H9 (cell line): ENCODE measurements at regions not wholly inside any gene's neighbourhood (a gene's known extent, or its start where the extent isn't known, plus 50 kb on each side); places are given as distances from the start of the nearest gene placed in this dataset.

Source experiments
- DNase-seq: peaks from one replicate; pipeline ENCODE4 v3.0.0-alpha.2; 2017
- H2AFZ ChIP-seq: one replicate; pipeline ENCODE4 v1.6.1; 2013; ENCODE audit warnings: mild to moderate bottlenecking, low read length, control low read depth, moderate library complexity
- H2AK5ac ChIP-seq: 2 replicates; pipeline ENCODE4 v1.6.1; 2013; ENCODE audit warnings: low read length, control low read depth, mixed read lengths; ENCODE audit not compliant: insufficient read length
- H2BK120ac ChIP-seq: one replicate; pipeline ENCODE4 v1.6.1; 2013; ENCODE audit warnings: low read depth, mild to moderate bottlenecking, low read length, control low read depth, inconsistent platforms; ENCODE audit not compliant: poor library complexity, severe bottlenecking
- H2BK12ac ChIP-seq: 2 replicates; pipeline ENCODE4 v1.6.1; 2013; ENCODE audit warnings: low read length, control low read depth, mixed read lengths, low read depth; ENCODE audit not compliant: insufficient read length
- H2BK15ac ChIP-seq: 2 replicates; pipeline ENCODE4 v1.6.1; 2013; ENCODE audit warnings: low read depth, low read length, control low read depth
- H2BK20ac ChIP-seq: one replicate; pipeline ENCODE4 v1.6.1; 2013; ENCODE audit warnings: low read depth, mild to moderate bottlenecking, low read length, control low read depth, inconsistent platforms; ENCODE audit not compliant: poor library complexity, severe bottlenecking
- H2BK5ac ChIP-seq: 2 replicates; pipeline ENCODE4 v1.6.1; 2013; ENCODE audit warnings: low read length, control low read depth, mixed read lengths; ENCODE audit not compliant: insufficient read length
- H3K14ac ChIP-seq: 2 replicates; pipeline ENCODE4 v1.6.1; 2013; ENCODE audit warnings: low read length, control low read depth; ENCODE audit not compliant: insufficient read depth
- H3K18ac ChIP-seq: 2 replicates; pipeline ENCODE4 v1.6.1; 2013; ENCODE audit warnings: low read depth, mild to moderate bottlenecking, mixed read lengths, low read length, control low read depth; ENCODE audit not compliant: insufficient read length
- H3K23ac ChIP-seq: 2 replicates; pipeline ENCODE4 v1.6.1; 2013; ENCODE audit warnings: low read length, control low read depth, mixed read lengths, low read depth; ENCODE audit not compliant: insufficient read length
- H3K23me2 ChIP-seq: 2 replicates; pipeline ENCODE4 v1.6.1; 2013; ENCODE audit warnings: low read depth, mild to moderate bottlenecking, mixed read lengths, low read length, control low read depth; ENCODE audit not compliant: insufficient read length, poor library complexity, severe bottlenecking
- H3K27ac ChIP-seq: 2 replicates; pipeline ENCODE4 v1.5.1; 2013; ENCODE audit warnings: low read length, control low read depth, mixed read lengths, low read depth; ENCODE audit not compliant: insufficient read length
- H3K27me3 ChIP-seq: 2 replicates; pipeline ENCODE4 v1.6.1; 2013; ENCODE audit warnings: low read length, control low read depth, inconsistent platforms; ENCODE audit not compliant: insufficient read depth
- H3K4ac ChIP-seq: 2 replicates; pipeline ENCODE4 v1.6.1; 2013; ENCODE audit warnings: low read depth, mild to moderate bottlenecking, control low read depth, inconsistent platforms, low read length, moderate library complexity
- H3K4me1 ChIP-seq: 2 replicates; pipeline ENCODE4 v1.6.1; 2013; ENCODE audit warnings: low read length, control low read depth, inconsistent platforms; ENCODE audit not compliant: insufficient read depth
- H3K4me2 ChIP-seq: 2 replicates; pipeline ENCODE4 v1.6.1; 2013; ENCODE audit warnings: low read length, control low read depth, mixed read lengths; ENCODE audit not compliant: insufficient read length, insufficient read depth
- H3K56ac ChIP-seq: 2 replicates; pipeline ENCODE4 v1.6.1; 2013; ENCODE audit warnings: low read depth, mild to moderate bottlenecking, mixed read lengths, low read length, control low read depth; ENCODE audit not compliant: insufficient read length
- H3K79me1 ChIP-seq: 2 replicates; pipeline ENCODE4 v1.6.1; 2013; ENCODE audit warnings: low read depth, mild to moderate bottlenecking, moderate library complexity, low read length, control low read depth, inconsistent platforms; ENCODE audit not compliant: insufficient read depth, poor library complexity, severe bottlenecking
- H3K79me2 ChIP-seq: 2 replicates; pipeline ENCODE4 v1.6.1; 2013; ENCODE audit warnings: low read length, control low read depth, inconsistent platforms; ENCODE audit not compliant: insufficient read depth
- H3K9ac ChIP-seq: 2 replicates; pipeline ENCODE4 v1.6.1; 2013; ENCODE audit warnings: low read length, control low read depth, mixed read lengths; ENCODE audit not compliant: insufficient read length; ENCODE audit errors: extremely low read depth
- H3K9me3 ChIP-seq: one replicate; pipeline ENCODE4 v1.6.1; 2013; ENCODE audit warnings: low read depth, low read length, inconsistent platforms; ENCODE audit not compliant: control insufficient read depth
- H3T11ph ChIP-seq: one replicate; pipeline ENCODE4 v1.6.1; 2013; ENCODE audit warnings: mild to moderate bottlenecking, low read length, control low read depth, inconsistent platforms
- H4K20me1 ChIP-seq: one replicate; pipeline ENCODE4 v1.6.1; 2013; ENCODE audit not compliant: control insufficient read depth, insufficient read length, insufficient read depth
- H4K5ac ChIP-seq: 2 replicates; pipeline ENCODE4 v1.6.1; 2013; ENCODE audit warnings: low read depth, mild to moderate bottlenecking, mixed read lengths, low read length, control low read depth; ENCODE audit not compliant: insufficient read length
- H4K8ac ChIP-seq: replicated peaks from 2 replicates; pipeline ENCODE4 v1.6.1; 2013; ENCODE audit warnings: low read length, control low read depth, mixed read lengths, low read depth; ENCODE audit not compliant: insufficient read length
- H4K91ac ChIP-seq: 2 replicates; pipeline ENCODE4 v1.6.1; 2013; ENCODE audit warnings: low read depth, mild to moderate bottlenecking, moderate library complexity, mixed read lengths, low read length, control low read depth; ENCODE audit not compliant: insufficient read length
- H3K27ac Mint-ChIP-seq, 3 experiments: 2 replicates in 2 of 3; 3 replicates in 1 of 3; pipeline ENCODE4 v1.8.0; 2020 to 2021; ENCODE audit warnings: mixed read lengths in 3 of 3, mild to moderate bottlenecking in 1 of 3, moderate library complexity in 1 of 3
- H3K27me3 Mint-ChIP-seq: 2 replicates; pipeline ENCODE4 v1.8.0; 2021; ENCODE audit warnings: low read depth, mild to moderate bottlenecking, moderate library complexity, mixed read lengths
- H3K36me3 Mint-ChIP-seq, 3 experiments: 2 replicates in 2 of 3; 3 replicates in 1 of 3; pipeline ENCODE4 v1.8.0; 2020 to 2021; ENCODE audit warnings: low read depth in 3 of 3, mixed read lengths in 3 of 3; ENCODE audit not compliant: insufficient read depth in 1 of 3
- H3K4me1 Mint-ChIP-seq, 2 experiments: 2 replicates each; pipeline ENCODE4 v1.8.0; 2020; ENCODE audit warnings: mixed read lengths in 2 of 2
- H3K4me3 Mint-ChIP-seq, 2 experiments: 2 replicates in 1 of 2; 3 replicates in 1 of 2; pipeline ENCODE4 v1.8.0; 2020 to 2021; ENCODE audit warnings: mild to moderate bottlenecking in 2 of 2, mixed read lengths in 2 of 2, moderate library complexity in 1 of 2
- H3K9me3 Mint-ChIP-seq, 2 experiments: 2 replicates in 1 of 2; 3 replicates in 1 of 2; pipeline ENCODE4 v1.8.0; 2020; ENCODE audit warnings: mild to moderate bottlenecking in 2 of 2, mixed read lengths in 2 of 2, moderate library complexity in 1 of 2
- WGBS: extraction: QIAGEN DNeasy Blood & Tissue Kit; methylation state at CpG from one replicate; pipeline ENCODE4 v1.1.7; 2013; ENCODE audit warnings: missing lambda C conversion rate, low lambda C conversion rate, mixed read lengths; ENCODE audit not compliant: insufficient read length; ENCODE audit errors: extremely low coverage; 5-methylcytosine and 5-hydroxymethylcytosine counted together
- TF ChIP-seq, protein P1 (sequence below): fragments of 200-600 bp; sonication (generic); conservative IDR thresholded peaks from 3 replicates; pipeline ENCODE4 v1.8.0; 2021; ENCODE audit warnings: antibody characterized with exemption, mild to moderate bottlenecking

GRCh38 chr9:7533376-7534090 lies 266.0 kb downstream of the DMAC1 start:
- Histone ChIP-seq H3K79me2 (no peaks in the 10 kb centered on the region), H4K8ac (no peak overlapping the region), H3K79me1 (no peaks in the 10 kb centered on the region), H4K20me1 (no peaks in the 10 kb centered on the region), H3T11ph (no peak overlapping the region), H4K5ac (no peak overlapping the region), H4K91ac (no peak overlapping the region), H2BK12ac (no peak overlapping the region), H3K23ac (no peak overlapping the region), H2AK5ac (no peak overlapping the region), H3K4me1 (no peaks in the 10 kb centered on the region), H2BK20ac (no peak overlapping the region), H3K4ac (no peak overlapping the region), H3K9ac (no peak overlapping the region), H3K27me3 (no peaks in the 10 kb centered on the region), H2BK5ac (no peak overlapping the region), H3K4me2 (no peak overlapping the region), H3K56ac (no peak overlapping the region), H3K27ac (no peak overlapping the region), H2BK120ac (no peak overlapping the region), H3K14ac (no peak overlapping the region), H3K23me2 (no peaks in the 10 kb centered on the region), H3K18ac (no peak overlapping the region), H3K9me3 (no peaks in the 10 kb centered on the region), H2BK15ac (no peak overlapping the region), H2AFZ (no peak overlapping the region)
- no peak for DNase-seq
- no CpG with 5 or more reads among the region's 6 CpGs for WGBS
- H3K27me3 Mint-ChIP-seq, result no peaks in the 10 kb centered on the region
- H3K36me3 Mint-ChIP-seq, result no peaks in the 10 kb centered on the region; a peak in 1 of 7 replicates
- TF ChIP-seq, protein P1, sequence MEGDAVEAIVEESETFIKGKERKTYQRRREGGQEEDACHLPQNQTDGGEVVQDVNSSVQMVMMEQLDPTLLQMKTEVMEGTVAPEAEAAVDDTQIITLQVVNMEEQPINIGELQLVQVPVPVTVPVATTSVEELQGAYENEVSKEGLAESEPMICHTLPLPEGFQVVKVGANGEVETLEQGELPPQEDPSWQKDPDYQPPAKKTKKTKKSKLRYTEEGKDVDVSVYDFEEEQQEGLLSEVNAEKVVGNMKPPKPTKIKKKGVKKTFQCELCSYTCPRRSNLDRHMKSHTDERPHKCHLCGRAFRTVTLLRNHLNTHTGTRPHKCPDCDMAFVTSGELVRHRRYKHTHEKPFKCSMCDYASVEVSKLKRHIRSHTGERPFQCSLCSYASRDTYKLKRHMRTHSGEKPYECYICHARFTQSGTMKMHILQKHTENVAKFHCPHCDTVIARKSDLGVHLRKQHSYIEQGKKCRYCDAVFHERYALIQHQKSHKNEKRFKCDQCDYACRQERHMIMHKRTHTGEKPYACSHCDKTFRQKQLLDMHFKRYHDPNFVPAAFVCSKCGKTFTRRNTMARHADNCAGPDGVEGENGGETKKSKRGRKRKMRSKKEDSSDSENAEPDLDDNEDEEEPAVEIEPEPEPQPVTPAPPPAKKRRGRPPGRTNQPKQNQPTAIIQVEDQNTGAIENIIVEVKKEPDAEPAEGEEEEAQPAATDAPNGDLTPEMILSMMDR, result no peak
- no peak overlapping the region for H3K27ac Mint-ChIP-seq
- H3K4me3 Mint-ChIP-seq, result no peak overlapping the region
- H3K4me1 Mint-ChIP-seq, result peaks cover 6 to 8% of the 10 kb centered on the region in 2 experiments
- H3K9me3 Mint-ChIP-seq, result no peaks in the 10 kb centered on the region; a peak in 1 of 5 replicates
